GM06990 (cell line): ENCODE measurements at regions not wholly inside any gene's neighbourhood (a gene's known extent, or its start where the extent isn't known, plus 50 kb on each side); places are given as distances from the start of the nearest gene placed in this dataset.

Source experiments
- DNase-seq: peaks from one replicate; pipeline ENCODE4 v3.0.0-alpha.2; 2011; ENCODE audit not compliant: insufficient read length; ENCODE audit errors: extremely low read depth
- H3K27me3 ChIP-seq: replicated peaks from 2 replicates; pipeline ENCODE4 v1.6.0; 2011; ENCODE audit warnings: low read length; ENCODE audit not compliant: control insufficient read depth, insufficient read depth
- H3K36me3 ChIP-seq: 2 replicates; pipeline ENCODE4 v1.5.1; 2011; ENCODE audit warnings: low read length; ENCODE audit not compliant: control insufficient read depth, insufficient read depth
- H3K4me3 ChIP-seq: replicated peaks from 2 replicates; pipeline ENCODE4 v1.5.1; 2011; ENCODE audit warnings: low read depth, mild to moderate bottlenecking, control low read depth, low read length
- TF ChIP-seq, protein P1 (sequence below): IDR thresholded peaks from 2 replicates; pipeline ENCODE4 v1.5.1; 2011; ENCODE audit warnings: low read length, control low read depth, mild to moderate bottlenecking, inconsistent platforms; ENCODE audit not compliant: insufficient read depth, poor library complexity, severe bottlenecking

- TF ChIP-seq, protein P1, sequence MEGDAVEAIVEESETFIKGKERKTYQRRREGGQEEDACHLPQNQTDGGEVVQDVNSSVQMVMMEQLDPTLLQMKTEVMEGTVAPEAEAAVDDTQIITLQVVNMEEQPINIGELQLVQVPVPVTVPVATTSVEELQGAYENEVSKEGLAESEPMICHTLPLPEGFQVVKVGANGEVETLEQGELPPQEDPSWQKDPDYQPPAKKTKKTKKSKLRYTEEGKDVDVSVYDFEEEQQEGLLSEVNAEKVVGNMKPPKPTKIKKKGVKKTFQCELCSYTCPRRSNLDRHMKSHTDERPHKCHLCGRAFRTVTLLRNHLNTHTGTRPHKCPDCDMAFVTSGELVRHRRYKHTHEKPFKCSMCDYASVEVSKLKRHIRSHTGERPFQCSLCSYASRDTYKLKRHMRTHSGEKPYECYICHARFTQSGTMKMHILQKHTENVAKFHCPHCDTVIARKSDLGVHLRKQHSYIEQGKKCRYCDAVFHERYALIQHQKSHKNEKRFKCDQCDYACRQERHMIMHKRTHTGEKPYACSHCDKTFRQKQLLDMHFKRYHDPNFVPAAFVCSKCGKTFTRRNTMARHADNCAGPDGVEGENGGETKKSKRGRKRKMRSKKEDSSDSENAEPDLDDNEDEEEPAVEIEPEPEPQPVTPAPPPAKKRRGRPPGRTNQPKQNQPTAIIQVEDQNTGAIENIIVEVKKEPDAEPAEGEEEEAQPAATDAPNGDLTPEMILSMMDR: no peak
- no peak overlapping the region for H3K4me3 ChIP-seq
- no peaks in the 10 kb centered on the region for H3K36me3 ChIP-seq
- DNase-seq: no peak
- no peaks in the 10 kb centered on the region for H3K27me3 ChIP-seq
These were observed 1206.0 kb upstream of the ADGRL3 start for GRCh38 chr4:59994118-59994517.

GRCh38 chr4:60002603-60003337 is 1197.4 kb upstream of the ADGRL3 start:
- Histone ChIP-seq H3K4me3 (no peak overlapping the region), H3K27me3 (no peaks in the 10 kb centered on the region), H3K36me3 (no peaks in the 10 kb centered on the region)
- TF ChIP-seq, protein P1: no peak
- no peak for DNase-seq

GRCh38 chr4:60013464-60014184 is 1186.5 kb upstream of the ADGRL3 start:
- TF ChIP-seq, protein P1: no peak
- no peaks in the 10 kb centered on the region for H3K36me3 ChIP-seq
- H3K27me3 ChIP-seq: no peaks in the 10 kb centered on the region
- no peak for DNase-seq
- H3K4me3 ChIP-seq: no peak overlapping the region

DNA sequence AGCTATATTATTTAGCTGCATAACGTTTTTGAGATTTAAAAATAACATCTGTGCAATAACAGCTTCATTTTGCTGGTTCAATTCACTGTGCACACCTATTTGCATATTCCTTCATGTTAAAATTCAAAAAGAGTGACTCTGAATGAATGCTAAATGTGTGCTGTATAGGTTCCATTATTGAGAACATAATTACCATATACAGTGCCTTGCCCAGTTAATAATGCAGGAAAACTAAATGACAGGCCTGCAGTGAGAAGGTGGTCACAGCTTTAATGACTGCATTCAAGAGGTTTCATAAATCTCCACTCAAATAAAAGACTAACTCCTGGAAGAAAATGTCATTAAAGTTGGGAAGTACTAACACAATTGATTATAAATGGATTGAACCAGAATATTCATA is 1183.2 kb upstream of the ADGRL3 start:
- TF ChIP-seq, protein P1: no peak
- Histone ChIP-seq H3K27me3 (no peaks in the 10 kb centered on the region), H3K4me3 (no peak overlapping the region), H3K36me3 (no peaks in the 10 kb centered on the region)
- no peak for DNase-seq

DNA sequence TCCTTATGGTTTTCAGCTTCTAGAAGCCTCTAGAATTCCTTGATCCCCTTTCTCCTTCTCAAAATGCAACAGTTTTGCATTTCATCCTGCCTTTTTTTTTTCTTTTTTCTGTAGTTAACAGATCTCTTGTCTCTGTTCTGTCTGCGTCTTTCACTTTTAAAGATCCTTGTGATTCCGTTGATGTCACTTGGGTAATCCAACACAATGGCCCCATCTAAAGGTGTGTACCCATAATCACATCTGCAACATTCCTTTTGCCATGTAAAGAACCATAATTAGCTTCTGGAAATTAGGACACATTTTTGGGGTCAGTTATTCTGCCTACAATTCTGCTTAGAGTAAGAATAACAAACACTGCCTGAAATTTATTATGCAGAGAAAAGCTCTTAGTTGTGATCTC is 1180.9 kb upstream of the ADGRL3 start:
- Histone ChIP-seq H3K4me3 (no peak overlapping the region), H3K27me3 (no peaks in the 10 kb centered on the region), H3K36me3 (no peaks in the 10 kb centered on the region)
- TF ChIP-seq, protein P1: no peak
- no peak for DNase-seq
